ENCODE measurements at regions not wholly inside any gene's neighbourhood (a gene's known extent, or its start where the extent isn't known, plus 50 kb on each side); places are given as distances from the start of the nearest gene placed in this dataset.

GRCh38 chr3:127475975-127476705 lies 114.4 kb downstream of the TPRA1 start:
- H3K79me2 ChIP-seq (ENCODE audit: low read depth): no peaks in the 10 kb centered on the region
- H3K9me3 Mint-ChIP-seq: no peaks in the 10 kb centered on the region

GRCh38 chr3:127475391-127475790 lies 115.1 kb downstream of the TPRA1 start:
- Mint-ChIP-seq H3K27me3 (ENCODE audit: insufficient read depth, low read depth) (peaks cover 5% of the 10 kb centered on the region), H3K36me3 (no peaks in the 10 kb centered on the region), H3K9me3 (no peaks in the 10 kb centered on the region), H3K4me1 (peaks cover 9% of the 10 kb centered on the region), H3K27ac (no peak overlapping the region), H3K4me3 (no peak overlapping the region)
- H3K27ac ChIP-seq: no peak overlapping the region
- peaks cover 5% of the 10 kb centered on the region for H3F3A ChIP-seq (ENCODE audit: low read depth)
- no peaks in the 10 kb centered on the region for H3K9me3 ChIP-seq (ENCODE audit: low read depth)
- H3K79me2 ChIP-seq (ENCODE audit: low read depth): no peaks in the 10 kb centered on the region
- H4K20me1 ChIP-seq (ENCODE audit: low read depth): no peaks in the 10 kb centered on the region
- H3K4me2 ChIP-seq: no peak overlapping the region
- H2AFZ ChIP-seq (replicated peaks): no peak overlapping the region
- no peak overlapping the region for H3K9ac ChIP-seq
- H3K36me3 ChIP-seq: no peaks in the 10 kb centered on the region
- no peaks in the 10 kb centered on the region for H3K27me3 ChIP-seq
- no peak overlapping the region for H3K4me3 ChIP-seq
- no peak for TF ChIP-seq EZH2phosphoT487 (IDR thresholded peaks at IDR 0.05)
- TF ChIP-seq EZH2 (IDR thresholded peaks at IDR 0.05): no peak
- no peak for TF ChIP-seq CTCF (IDR thresholded peaks at IDR 0.05)
- no peak for DNase-seq (ENCODE audit: low spot score)
- H3K4me1 ChIP-seq: peaks cover 26% of the 10 kb centered on the region

More at GRCh38 chr3:127475975-127476705, 114.4 kb downstream of the TPRA1 start:
- Histone ChIP-seq H3K4me1 (peaks cover 26% of the 10 kb centered on the region), H3K4me3 (no peak overlapping the region), H3F3A (ENCODE audit: low read depth) (peaks cover 5% of the 10 kb centered on the region), H3K36me3 (no peaks in the 10 kb centered on the region), H4K20me1 (ENCODE audit: low read depth) (no peaks in the 10 kb centered on the region), H2AFZ (replicated peaks) (no peak overlapping the region), H3K9me3 (ENCODE audit: low read depth) (no peaks in the 10 kb centered on the region), H3K27me3 (no peaks in the 10 kb centered on the region), H3K27ac (no peak overlapping the region), H3K4me2 (no peak overlapping the region), H3K9ac (no peak overlapping the region)
- H3K27ac Mint-ChIP-seq: no peak overlapping the region
- no peaks in the 10 kb centered on the region for H3K36me3 Mint-ChIP-seq
- no peak overlapping the region for H3K4me3 Mint-ChIP-seq
- peaks cover 9% of the 10 kb centered on the region for H3K4me1 Mint-ChIP-seq
- peaks cover 5% of the 10 kb centered on the region for H3K27me3 Mint-ChIP-seq (ENCODE audit: insufficient read depth, low read depth)
- TF ChIP-seq CTCF (IDR thresholded peaks at IDR 0.05) (no peak), EZH2phosphoT487 (IDR thresholded peaks at IDR 0.05) (no peak), EZH2 (IDR thresholded peaks at IDR 0.05) (no peak)
- no peak for DNase-seq (ENCODE audit: low spot score)

GRCh38 chr3:127473244-127474024 lies 117.1 kb downstream of the TPRA1 start:
- no peak overlapping the region for H2AFZ ChIP-seq (replicated peaks)
- no peaks in the 10 kb centered on the region for H3K9me3 ChIP-seq (ENCODE audit: low read depth)
- H3K36me3 Mint-ChIP-seq: no peaks in the 10 kb centered on the region
- H3K4me1 ChIP-seq: peaks cover 17% of the 10 kb centered on the region
- H3K27ac ChIP-seq: no peak overlapping the region
- H3K4me3 Mint-ChIP-seq: no peak overlapping the region
- H3K27me3 ChIP-seq: no peaks in the 10 kb centered on the region
- H3K4me2 ChIP-seq: no peak overlapping the region
- no peaks in the 10 kb centered on the region for H3K36me3 ChIP-seq
- no peak for TF ChIP-seq EZH2phosphoT487 (IDR thresholded peaks at IDR 0.05)
- peak; percentile 62 for TF ChIP-seq CTCF (IDR thresholded peaks at IDR 0.05)
- no peak for TF ChIP-seq EZH2 (IDR thresholded peaks at IDR 0.05)
- H4K20me1 ChIP-seq (ENCODE audit: low read depth): no peaks in the 10 kb centered on the region
- no peak overlapping the region for H3K9ac ChIP-seq
- peak; percentile 69 for DNase-seq (ENCODE audit: low spot score)
- no peaks in the 10 kb centered on the region for H3K9me3 Mint-ChIP-seq
- no peaks in the 10 kb centered on the region for H3K79me2 ChIP-seq (ENCODE audit: low read depth)
- H3K4me1 Mint-ChIP-seq: no peaks in the 10 kb centered on the region
- H3F3A ChIP-seq (ENCODE audit: low read depth): peaks cover 5% of the 10 kb centered on the region
- peaks cover 5% of the 10 kb centered on the region for H3K27me3 Mint-ChIP-seq (ENCODE audit: insufficient read depth, low read depth)
- H3K27ac Mint-ChIP-seq: no peak overlapping the region
- no peak overlapping the region for H3K4me3 ChIP-seq
